ENCODE measurements at regions not wholly inside any gene's neighbourhood (a gene's known extent, or its start where the extent isn't known, plus 50 kb on each side); places are given as distances from the start of the nearest gene placed in this dataset.
"Not testable (repeated sequence)": the region's sequence is repeated elsewhere in the genome, so short reads cannot be mapped to it uniquely, and the experiment has no call there.

DNA sequence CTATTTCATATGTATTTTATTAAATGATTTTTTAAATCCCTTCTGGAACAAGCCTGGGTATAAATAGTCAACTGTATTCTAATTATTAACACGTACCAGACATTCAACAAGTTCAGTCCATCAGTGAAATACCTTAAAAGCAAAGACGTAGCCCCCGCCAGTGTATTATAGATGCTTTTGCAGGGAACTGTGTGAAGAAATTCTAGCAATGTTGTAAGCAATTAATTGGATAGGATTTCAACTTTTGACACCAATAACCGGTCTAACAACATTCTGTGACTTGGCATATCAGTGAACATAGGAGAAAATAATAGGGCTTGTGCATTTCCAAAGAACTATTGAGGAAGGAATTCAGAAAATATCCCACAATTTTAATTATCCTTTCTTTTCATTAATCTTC lies 67.2 kb upstream of the TGFBR2 start:
- FAIRE-seq, result no peak

DNA sequence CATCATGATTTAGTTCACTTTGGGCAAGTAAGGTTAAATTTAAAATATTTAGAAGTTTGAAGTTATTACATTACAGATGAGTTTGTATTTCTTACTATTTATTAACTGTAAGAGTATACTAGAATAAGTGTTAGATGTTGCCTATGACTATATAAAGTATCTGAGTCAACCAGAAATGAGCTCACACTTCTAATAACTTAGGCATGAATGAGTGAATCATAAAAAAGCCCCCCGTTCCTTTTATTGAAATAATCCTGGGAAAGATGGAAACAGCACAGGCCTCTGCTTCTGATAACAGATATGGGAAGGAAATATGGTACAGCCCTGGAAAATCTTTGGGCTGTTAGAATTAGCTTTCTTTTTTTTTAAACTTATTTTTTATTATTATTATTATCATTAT lies 66.6 kb upstream of the TGFBR2 start:
- no peak for FAIRE-seq

GRCh38 chr3:30541156-30541555 lies 65.2 kb upstream of the TGFBR2 start:
- FAIRE-seq, result not testable (repeated sequence)

GRCh38 chr3:30542897-30543296 lies 63.5 kb upstream of the TGFBR2 start:
- no peak for FAIRE-seq

DNA sequence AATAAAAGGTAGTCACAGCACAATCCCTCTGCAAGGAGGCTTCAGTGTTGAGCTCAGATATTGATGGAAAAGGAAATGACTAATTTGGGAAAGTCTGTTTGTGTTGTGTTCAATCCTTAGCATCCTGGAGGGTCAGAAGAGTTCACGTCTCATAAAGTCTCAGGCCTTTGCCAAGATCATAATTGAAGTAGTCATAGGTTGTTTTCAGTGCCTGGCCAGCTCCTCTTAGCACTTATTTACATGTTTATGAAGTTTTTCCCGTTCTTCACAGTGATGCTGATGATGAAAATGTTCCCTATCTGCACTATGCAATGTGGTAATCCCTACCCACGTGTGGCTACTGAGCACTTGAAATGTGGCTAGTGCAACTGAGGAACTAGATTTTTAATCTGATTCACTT lies 61.6 kb upstream of the TGFBR2 start:
- no peak for FAIRE-seq

DNA sequence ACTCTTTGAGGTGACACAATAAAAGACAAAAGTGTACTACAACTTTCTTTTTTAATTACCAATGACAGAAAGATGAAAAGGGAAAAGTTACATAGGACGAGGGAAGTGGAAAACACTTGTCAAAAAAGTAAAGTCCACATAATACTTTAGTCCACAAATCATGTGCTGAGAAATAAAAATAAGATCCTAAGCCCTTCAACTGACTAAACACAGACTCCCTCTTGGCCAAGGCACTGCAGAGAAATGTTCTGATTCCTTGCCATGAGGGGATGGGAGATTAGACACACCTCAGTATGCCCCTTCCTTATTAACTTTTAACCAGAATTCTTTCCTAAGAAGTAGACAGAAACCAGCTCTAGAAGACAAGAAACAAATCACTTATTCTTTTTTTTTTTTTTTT lies 59.5 kb upstream of the TGFBR2 start:
- FAIRE-seq, result no peak

DNA sequence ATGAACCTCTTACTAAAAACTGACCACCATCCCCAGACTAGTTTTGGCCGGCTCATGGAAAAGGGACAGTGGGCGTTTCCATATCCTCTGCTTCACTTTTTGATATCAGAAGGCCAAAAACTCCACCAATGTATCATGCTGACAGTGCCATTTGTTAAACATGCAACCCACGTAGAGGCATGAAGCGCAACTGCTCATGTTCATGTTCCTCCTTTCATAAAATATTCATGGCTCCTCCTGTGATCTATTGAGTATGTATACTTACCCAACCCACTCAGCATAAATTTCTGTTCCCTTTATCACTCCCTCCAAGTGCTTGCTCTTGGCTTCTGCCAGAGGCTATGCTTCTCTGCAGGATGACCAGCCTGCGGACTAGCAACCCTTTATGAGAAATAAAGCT lies 58.7 kb upstream of the TGFBR2 start:
- FAIRE-seq, result no peak

DNA sequence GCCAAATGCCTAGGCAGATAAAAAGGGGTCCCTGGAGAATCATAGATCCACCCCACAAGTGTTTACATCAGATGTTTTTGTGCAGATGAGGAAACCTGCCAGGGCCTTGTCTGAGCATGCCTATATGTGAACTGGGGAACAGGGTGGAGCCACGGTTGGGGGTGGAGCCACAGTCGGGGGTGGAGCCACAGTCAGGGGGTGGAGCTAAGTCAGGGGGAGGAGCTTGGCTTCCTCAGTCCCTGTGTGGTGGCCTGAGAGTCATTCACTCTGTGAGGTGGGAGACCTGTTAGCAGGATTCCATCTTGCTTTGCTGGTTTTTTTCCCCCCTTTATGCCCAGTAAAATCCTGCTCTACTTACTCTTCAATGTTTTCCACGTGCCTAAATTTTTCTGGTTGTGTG lies 57.8 kb upstream of the TGFBR2 start:
- no peak for FAIRE-seq

DNA sequence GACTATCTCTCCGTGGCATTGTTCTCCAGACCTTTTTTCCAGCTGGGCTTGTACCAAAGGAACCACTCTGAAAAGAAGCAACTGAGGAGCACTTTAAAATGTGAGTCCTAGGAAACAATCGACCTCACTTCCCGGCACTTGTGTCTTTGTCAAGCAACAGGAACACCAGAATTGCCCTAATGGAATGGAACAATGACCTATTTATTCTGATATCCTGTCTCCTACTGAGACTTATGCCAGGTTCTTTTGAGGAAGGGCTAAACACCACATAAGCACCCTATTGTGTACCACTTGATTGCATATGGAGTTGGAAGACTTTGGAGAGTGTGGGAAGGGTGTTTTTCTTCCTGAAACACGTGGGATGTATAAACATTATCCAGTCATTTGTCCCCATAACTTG lies 56.8 kb upstream of the TGFBR2 start:
- no peak for FAIRE-seq

- no peak for FAIRE-seq
These were observed 56.2 kb upstream of the TGFBR2 start for GRCh38 chr3:30550246-30550645.

GRCh38 chr3:30551266-30551665 lies 55.1 kb upstream of the TGFBR2 start:
- FAIRE-seq, result no peak

- FAIRE-seq, result no peak
These were observed 54.5 kb upstream of the TGFBR2 start for GRCh38 chr3:30551927-30552326.

DNA sequence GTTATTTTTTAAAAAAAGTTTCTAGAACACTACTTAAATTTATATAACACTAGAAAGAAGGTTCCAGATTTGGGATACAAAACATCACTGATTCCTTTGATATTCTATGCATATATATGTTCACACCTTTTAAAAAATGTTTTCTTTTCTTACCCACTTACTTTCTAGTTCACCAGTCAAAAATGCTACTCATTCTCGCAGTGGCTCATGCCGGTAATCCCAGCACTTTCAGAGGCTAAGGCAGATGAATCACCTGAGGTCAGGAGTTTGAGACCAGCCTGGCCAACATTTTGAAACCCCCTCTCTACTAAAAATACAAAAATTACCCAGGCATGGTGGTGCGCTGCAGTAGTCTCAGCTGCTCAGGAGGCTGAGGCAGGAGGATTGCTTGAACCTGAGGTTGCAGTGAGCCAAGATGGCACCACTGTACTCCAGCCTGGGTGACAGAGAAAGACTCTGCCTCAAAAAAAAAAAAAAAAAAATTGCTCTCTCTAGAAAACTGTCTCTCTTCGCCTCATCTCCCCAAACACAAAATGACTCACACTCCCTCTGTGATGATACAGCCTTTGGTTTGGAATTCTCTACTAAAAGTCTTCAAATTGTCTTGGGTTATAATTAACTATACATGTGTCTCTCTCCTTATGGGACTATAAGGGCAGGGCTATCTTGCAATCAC lies 52.6 kb upstream of the TGFBR2 start:
- no peak for FAIRE-seq

GRCh38 chr3:30554317-30554690 lies 52.1 kb upstream of the TGFBR2 start:
- no peak for FAIRE-seq

DNA sequence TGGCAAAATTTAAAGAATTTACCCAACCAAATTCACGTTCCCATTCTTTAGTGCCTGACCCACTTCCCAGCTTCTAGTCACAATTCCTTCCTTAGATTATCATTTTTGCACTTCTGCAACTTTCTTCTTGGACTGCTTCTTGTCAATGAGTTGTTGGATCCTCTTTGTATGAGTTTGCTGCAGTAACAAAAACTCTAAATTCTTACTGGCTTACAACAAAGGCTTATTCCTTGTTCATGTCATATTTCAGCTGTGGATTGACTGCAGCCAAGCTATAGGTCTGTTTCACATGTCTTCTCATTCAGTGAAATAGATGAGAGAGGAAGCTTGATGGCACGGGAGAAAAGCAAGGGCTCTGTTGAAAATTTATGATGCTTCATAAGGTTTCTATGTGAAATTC lies 50.4 kb upstream of the TGFBR2 start:
- FAIRE-seq, result no peak
